Stimulated activated CD4-positive, alpha-beta T cell treated with anti-CD3 and anti-CD28 coated beads, Interleukin-12 subunit alpha, Interleukin-12 subunit beta, amount 100 ng/mL, for 24 hours (primary cell): ENCODE measurements at regions not wholly inside any gene's neighbourhood (a gene's known extent, or its start where the extent isn't known, plus 50 kb on each side); places are given as distances from the start of the nearest gene placed in this dataset.
"Not testable (repeated sequence)": the region's sequence is repeated elsewhere in the genome, so short reads cannot be mapped to it uniquely, and the experiment has no call there.

Source experiments
- DNase-seq, 2 experiments: peaks; one replicate each; pipeline ENCODE4 v3.0.0-alpha.2; 2020; ENCODE audit warnings: low read depth in 2 of 2

GRCh38 chr16:8187782-8188372 is 402.4 kb downstream of the TMEM114 start:
- DNase-seq, result no peak

GRCh38 chr16:8184854-8185253 is 405.5 kb downstream of the TMEM114 start:
- DNase-seq, result no peak

DNA sequence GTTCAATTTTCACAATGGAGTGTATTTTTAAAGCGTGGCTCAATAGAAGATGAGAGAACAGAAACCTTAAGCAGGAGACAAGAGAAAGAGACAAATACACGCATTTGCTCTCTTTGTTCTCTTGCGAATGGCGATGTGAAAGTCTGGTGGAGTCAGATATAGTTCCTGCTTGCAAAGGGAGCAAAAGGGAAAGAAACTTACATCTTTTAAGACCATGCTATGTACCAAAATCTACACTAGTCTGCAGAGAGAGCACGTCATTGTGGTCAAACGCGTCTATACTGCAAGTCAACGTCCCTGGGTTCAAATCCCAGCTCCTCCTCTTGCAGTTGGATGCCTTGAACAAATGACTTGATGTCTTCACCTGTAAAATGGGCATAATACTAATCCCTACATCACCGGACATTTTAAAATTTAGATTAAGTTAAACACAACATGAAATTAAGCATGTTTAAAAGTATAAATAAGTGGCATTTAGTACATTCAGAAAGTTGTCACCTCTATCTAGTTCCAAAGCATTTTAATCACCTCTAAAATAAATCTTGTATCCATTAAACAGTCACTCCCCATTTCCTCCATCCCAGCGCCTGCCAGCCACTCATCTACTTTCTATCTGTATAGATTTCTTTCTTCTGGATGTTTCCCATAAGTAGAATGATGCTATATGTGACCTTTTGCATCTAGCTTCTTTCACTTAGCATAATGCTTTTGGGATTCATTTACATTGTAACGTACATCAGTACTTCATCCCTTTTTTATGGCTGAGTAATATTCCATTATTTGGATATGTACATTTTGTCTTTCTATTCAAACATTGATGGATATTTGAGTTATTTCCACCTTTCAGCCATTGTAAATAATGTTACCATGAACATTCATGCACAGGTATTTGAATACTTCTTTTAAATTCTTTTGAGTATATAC is 406.9 kb downstream of the TMEM114 start:
- no peak for DNase-seq

DNA sequence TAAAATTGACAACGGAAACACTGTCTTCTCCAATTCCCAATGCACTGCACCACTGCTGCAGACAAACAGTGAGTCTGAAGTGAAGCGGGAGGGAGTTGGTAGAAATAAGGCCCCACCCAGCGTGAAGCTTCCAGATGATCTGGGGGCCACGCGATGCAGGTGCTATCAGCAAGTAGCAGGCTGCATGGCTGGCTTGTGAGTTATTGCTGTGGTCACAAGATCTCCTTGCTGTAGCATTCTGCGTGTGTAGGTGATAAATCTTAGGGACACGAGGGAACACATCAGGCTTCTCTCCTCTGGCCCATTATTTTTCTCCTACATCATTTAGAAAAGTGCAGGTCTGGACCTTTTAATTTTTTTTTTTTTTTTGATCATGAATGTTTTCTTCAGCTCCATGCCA is 407.6 kb downstream of the TMEM114 start:
- no peak for DNase-seq

- DNase-seq, result no peak
These were observed 410.7 kb downstream of the TMEM114 start for GRCh38 chr16:8179615-8180014.

- no peak for DNase-seq
These were observed 412.0 kb downstream of the TMEM114 start for GRCh38 chr16:8178271-8178670.

- no peak for DNase-seq
These were observed 414.9 kb downstream of the TMEM114 start for GRCh38 chr16:8175411-8175810.

DNA sequence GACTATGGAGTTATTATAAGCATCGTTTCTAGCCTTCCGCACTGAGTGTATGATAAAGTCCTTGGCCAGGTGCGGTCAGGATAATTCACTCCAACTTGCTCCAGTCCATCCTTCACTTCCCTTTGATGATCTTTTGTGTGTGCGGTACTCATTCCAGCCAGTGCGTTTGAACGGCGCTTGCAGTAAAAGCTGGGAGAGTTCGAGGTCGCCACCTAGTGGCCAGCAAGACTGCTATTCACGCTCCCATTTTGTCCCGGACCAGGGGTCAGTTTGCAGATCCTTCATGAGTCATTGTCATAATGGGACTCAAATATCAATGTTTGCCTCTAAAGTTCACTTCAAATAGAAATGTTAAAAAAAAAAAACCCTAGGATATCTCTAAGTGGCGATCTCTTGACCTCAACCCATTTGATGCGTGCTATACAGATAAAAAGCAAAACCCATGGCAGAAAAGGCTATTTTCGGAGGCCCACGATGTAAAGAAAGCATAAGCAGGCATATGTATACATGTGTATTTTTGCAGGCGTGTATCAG is 417.1 kb downstream of the TMEM114 start:
- DNase-seq, result peak in 1 of 2 experiments; percentile 1

DNA sequence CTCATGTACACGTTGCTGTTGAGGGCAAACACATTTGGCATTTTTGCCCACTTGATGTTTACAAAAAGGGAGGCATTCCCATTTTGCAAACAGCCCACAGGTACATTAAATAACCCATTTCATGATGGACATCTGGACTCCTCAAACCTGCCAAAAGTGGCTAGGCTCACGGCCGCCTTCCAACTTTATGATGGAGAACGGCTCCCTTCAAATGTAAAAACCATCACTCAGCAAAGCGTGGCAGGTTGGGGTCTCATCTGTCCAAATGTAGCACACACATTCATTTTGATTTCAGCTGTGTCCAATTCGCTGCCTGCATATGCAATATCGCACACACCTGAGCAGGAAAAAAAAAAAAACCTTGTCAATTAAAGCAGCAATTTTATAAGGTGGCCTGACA is 417.8 kb downstream of the TMEM114 start:
- DNase-seq, result no peak

DNA sequence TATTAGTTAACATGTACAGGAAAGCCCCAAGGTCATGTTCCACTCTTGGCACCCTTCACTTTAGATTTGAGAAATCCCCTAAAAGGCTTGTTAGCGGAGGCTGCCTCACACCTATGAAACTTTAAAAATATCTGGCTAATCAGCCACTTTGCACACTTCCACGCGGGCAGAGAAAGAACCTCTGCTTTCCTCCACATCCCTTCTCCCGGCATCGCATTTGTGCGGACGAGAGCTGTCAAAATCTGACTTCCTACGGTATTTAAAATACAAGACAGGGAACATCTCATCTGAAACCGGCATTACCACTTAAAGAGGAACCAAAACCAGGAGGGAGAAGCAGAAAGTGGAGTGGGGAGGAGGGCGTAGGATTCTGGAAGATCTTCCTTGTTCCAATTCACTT is 422.3 kb downstream of the TMEM114 start:
- DNase-seq, result no peak

DNA sequence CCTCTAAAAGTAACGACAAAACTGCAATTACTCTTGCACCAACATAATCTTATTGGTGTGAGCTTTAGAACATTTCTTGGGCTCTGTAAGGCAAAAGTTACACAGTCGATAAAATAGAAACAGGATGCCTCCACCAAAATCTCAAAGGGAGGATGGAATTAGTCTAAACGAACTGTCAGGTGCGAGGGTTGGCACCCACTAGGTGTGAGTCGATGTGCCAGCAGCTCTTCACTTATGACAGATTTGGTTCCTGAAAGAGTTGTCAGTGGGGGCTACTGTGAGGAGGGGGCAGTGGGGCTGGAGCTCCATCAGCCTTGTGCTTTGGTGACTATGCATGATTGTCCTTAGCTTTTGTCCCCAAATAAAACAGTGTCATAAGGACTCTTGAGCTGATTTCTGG is 422.9 kb downstream of the TMEM114 start:
- no peak for DNase-seq

- no peak for DNase-seq
These were observed 432.3 kb downstream of the TMEM114 start for GRCh38 chr16:8158051-8158450.

- no peak for DNase-seq
These were observed 435.0 kb downstream of the TMEM114 start for GRCh38 chr16:8155275-8155674.

GRCh38 chr16:8146256-8147012 is 443.9 kb downstream of the TMEM114 start:
- DNase-seq, result no peak

DNA sequence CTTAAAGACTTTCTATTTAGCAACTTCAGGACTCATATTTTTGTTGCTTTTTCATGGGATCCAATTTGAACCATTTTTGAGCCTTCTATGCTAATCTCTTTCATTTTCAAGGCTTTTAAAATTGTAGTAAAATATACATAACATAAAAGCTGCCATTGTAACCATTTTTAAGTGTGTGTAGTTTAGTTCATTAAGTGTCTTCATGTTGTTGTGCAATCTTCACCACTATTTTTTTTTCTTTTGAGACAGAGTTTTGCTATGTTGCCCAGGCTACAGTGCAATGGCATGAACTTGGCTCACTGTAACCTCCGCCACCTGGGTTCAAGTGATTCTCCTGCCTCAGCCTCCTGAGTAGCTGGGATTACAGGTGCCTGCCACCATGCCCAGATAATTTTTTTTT is 451.6 kb downstream of the TMEM114 start:
- no peak for DNase-seq

- no peak for DNase-seq
These were observed 452.7 kb downstream of the TMEM114 start for GRCh38 chr16:8137606-8138005.

DNA sequence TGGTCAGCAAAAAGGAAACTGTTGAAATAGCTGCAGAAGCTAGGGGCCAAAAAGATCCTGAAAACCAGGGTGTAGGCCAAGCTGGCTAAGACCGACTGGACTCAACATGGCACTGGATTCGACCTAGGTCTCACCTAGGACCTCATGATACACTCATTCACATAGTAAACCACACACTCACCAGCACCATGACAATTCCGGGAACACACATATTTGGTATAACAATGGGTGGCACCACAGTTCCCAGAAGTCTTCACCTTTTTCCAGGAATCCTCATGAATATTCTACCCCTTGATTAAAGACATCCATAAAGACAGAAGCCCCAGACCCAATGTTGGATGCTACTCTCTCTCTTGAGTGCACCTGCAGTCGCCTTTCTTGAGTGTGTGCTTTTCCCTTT is 460.1 kb downstream of the TMEM114 start:
- DNase-seq, result no peak

- DNase-seq, result no peak
These were observed 463.2 kb downstream of the TMEM114 start for GRCh38 chr16:8127070-8127469.

GRCh38 chr16:8126313-8126712 is 464.0 kb downstream of the TMEM114 start:
- no peak for DNase-seq

GRCh38 chr16:8120001-8120400 is 470.3 kb downstream of the TMEM114 start:
- DNase-seq, result no peak

GRCh38 chr16:8115814-8116213 is 474.5 kb downstream of the TMEM114 start:
- no peak for DNase-seq

- not testable (repeated sequence) for DNase-seq
These were observed 475.4 kb downstream of the TMEM114 start for GRCh38 chr16:8114941-8115340.
